Prostate gland (tissue), 2 donors: ENCODE measurements at regions not wholly inside any gene's neighbourhood (a gene's known extent, or its start where the extent isn't known, plus 50 kb on each side); places are given as distances from the start of the nearest gene placed in this dataset.
"Not testable (repeated sequence)": the region's sequence is repeated elsewhere in the genome, so short reads cannot be mapped to it uniquely, and the experiment has no call there.

Source experiments
- POLR2AphosphoS5 ChIP-seq: sonication (generic); formaldehyde crosslinking; IDR thresholded peaks from one replicate; pipeline ENCODE4 v1.6.1; 2017; ENCODE audit warnings: antibody characterized with exemption
- TF ChIP-seq, protein P1 (sequence below), 4 experiments: fragments of 200-600 bp in 2 of 4; fragments of 450-650 bp in 2 of 4; sonication (generic) in 2 of 4; IDR thresholded peaks; 1 replicate in 3 of 4; 2 replicates in 1 of 4; pipeline ENCODE4 v1.5.1; 2016 to 2019; ENCODE audit warnings: antibody characterized with exemption in 4 of 4, mild to moderate bottlenecking in 2 of 4, moderate library complexity in 2 of 4

DNA sequence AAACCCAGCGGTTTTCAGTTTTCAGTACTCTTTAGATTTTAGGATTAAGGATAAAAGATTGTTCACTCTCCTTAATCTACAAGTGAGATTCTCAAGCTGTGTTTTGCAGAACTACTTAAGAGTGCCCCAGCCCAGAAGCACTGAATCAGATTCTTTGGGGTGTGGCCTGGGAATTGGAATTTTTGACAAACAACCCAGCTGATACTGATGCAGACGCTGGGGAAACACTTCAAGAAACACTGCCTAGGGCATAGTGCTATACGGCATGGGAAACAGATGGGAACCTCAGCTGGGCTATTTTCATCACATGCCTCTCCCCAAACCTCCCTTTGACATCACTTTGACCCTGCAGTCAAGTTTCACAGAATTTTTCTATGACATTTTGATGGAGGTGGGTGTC is 77.3 kb downstream of the TNFAIP3 start:
- TF ChIP-seq POLR2AphosphoS5: not testable (repeated sequence)
- TF ChIP-seq, protein P1, sequence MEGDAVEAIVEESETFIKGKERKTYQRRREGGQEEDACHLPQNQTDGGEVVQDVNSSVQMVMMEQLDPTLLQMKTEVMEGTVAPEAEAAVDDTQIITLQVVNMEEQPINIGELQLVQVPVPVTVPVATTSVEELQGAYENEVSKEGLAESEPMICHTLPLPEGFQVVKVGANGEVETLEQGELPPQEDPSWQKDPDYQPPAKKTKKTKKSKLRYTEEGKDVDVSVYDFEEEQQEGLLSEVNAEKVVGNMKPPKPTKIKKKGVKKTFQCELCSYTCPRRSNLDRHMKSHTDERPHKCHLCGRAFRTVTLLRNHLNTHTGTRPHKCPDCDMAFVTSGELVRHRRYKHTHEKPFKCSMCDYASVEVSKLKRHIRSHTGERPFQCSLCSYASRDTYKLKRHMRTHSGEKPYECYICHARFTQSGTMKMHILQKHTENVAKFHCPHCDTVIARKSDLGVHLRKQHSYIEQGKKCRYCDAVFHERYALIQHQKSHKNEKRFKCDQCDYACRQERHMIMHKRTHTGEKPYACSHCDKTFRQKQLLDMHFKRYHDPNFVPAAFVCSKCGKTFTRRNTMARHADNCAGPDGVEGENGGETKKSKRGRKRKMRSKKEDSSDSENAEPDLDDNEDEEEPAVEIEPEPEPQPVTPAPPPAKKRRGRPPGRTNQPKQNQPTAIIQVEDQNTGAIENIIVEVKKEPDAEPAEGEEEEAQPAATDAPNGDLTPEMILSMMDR (IDR thresholded peaks at IDR 0.05): not testable (repeated sequence)
